ENCODE measurements at regions not wholly inside any gene's neighbourhood (a gene's known extent, or its start where the extent isn't known, plus 50 kb on each side); places are given as distances from the start of the nearest gene placed in this dataset.

DNA sequence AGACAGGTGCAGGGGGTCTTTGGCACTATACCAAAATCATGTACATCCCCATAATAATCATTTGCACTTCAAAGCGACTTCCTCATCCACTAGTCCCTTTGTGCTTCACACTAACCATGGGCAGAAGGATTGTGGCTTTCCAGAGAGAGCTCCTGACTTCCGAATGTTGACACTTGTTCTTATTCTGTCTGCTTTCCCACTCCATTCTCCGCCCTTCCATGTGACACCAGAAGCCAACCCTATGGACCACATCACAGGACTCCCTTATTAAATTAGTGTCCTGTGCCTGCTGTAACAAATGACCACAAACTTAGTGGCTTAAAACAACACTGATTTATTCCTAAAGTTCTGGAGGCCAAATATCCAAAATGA lies 91.6 kb downstream of the CMC2 start:
- TF ChIP-seq, protein P1, sequence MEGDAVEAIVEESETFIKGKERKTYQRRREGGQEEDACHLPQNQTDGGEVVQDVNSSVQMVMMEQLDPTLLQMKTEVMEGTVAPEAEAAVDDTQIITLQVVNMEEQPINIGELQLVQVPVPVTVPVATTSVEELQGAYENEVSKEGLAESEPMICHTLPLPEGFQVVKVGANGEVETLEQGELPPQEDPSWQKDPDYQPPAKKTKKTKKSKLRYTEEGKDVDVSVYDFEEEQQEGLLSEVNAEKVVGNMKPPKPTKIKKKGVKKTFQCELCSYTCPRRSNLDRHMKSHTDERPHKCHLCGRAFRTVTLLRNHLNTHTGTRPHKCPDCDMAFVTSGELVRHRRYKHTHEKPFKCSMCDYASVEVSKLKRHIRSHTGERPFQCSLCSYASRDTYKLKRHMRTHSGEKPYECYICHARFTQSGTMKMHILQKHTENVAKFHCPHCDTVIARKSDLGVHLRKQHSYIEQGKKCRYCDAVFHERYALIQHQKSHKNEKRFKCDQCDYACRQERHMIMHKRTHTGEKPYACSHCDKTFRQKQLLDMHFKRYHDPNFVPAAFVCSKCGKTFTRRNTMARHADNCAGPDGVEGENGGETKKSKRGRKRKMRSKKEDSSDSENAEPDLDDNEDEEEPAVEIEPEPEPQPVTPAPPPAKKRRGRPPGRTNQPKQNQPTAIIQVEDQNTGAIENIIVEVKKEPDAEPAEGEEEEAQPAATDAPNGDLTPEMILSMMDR (IDR thresholded peaks at IDR 0.05; ENCODE audit: unreplicated experiment): no peak
- Mint-ChIP-seq H3K4me1 (ENCODE audit: low read depth) (peaks cover 10% of the 10 kb centered on the region), H3K4me3 (ENCODE audit: low read depth) (no peak overlapping the region), H3K27ac (no peak overlapping the region), H3K9me3 (ENCODE audit: low read depth) (peaks cover 4% of the 10 kb centered on the region), H3K36me3 (ENCODE audit: insufficient read depth) (no peaks in the 10 kb centered on the region), H3K27me3 (peaks cover 5% of the 10 kb centered on the region)
- DNase-seq (ENCODE audit: low spot score, unreplicated experiment): no peak

DNA sequence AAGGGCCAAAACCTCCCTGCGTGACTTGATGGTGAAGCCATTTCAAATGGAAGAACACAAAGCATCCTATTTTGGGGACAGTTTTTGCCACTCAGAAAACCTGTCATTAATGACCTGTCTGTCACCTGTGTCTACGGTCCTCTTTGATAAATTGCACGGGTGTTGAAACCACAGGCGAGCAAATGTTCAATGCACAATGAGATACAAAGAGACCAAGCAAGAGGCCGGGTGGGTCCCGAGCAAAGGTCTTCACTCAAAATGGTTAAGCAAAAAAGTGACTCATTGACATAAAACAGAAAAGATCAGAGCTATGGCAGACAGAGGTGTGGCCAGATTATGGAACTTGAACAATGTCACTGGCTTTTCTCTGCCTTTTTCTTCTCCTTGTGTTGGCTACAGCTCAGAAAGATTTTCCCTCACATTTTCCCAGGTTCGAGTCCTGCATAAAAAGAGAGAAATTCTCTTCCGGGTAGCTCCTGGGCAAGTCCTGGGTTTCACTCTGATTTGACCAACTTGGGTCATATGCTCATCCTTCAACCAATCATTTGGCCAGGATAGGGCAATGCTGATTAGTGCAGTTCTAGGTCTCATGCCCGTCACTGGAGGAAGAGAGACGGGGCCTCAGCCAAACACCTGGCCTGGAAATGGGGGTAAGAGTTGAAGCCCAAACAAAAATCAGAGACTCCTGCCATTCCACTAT lies 92.2 kb downstream of the CMC2 start:
- DNase-seq (ENCODE audit: low spot score, unreplicated experiment): no peak
- Mint-ChIP-seq H3K9me3 (ENCODE audit: low read depth) (peaks cover 4% of the 10 kb centered on the region), H3K4me3 (ENCODE audit: low read depth) (no peak overlapping the region), H3K27ac (no peak overlapping the region), H3K4me1 (ENCODE audit: low read depth) (peaks cover 13% of the 10 kb centered on the region), H3K36me3 (ENCODE audit: insufficient read depth) (no peaks in the 10 kb centered on the region), H3K27me3 (peaks cover 2% of the 10 kb centered on the region)
- TF ChIP-seq, protein P1 (IDR thresholded peaks at IDR 0.05; ENCODE audit: unreplicated experiment): no peak

DNA sequence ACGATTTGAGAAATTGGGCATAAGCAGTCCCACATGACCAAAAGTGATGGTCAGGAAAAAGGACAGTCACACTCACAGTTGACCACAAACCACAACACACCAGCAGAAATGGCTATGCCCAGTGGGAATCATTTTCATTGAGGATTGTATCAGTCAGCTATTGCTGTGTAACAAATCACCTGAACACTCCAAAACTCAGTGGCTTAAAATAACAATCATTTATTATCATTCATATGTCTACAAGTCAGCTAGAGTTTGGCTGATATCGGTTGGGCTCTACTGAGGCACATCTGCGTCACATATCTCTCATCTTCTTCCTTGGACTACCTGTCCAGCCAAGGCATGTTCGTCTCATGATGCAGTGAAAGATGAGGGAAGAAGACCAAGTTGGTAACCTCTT lies 93.3 kb downstream of the CMC2 start:
- no peak for DNase-seq (ENCODE audit: low spot score, unreplicated experiment)
- TF ChIP-seq, protein P1 (IDR thresholded peaks at IDR 0.05; ENCODE audit: unreplicated experiment): no peak
- Mint-ChIP-seq H3K27ac (no peak overlapping the region), H3K9me3 (ENCODE audit: low read depth) (peaks cover 4% of the 10 kb centered on the region), H3K4me3 (ENCODE audit: low read depth) (no peak overlapping the region), H3K36me3 (ENCODE audit: insufficient read depth) (no peaks in the 10 kb centered on the region), H3K27me3 (peaks cover 6% of the 10 kb centered on the region), H3K4me1 (ENCODE audit: low read depth) (peaks cover 9% of the 10 kb centered on the region)

DNA sequence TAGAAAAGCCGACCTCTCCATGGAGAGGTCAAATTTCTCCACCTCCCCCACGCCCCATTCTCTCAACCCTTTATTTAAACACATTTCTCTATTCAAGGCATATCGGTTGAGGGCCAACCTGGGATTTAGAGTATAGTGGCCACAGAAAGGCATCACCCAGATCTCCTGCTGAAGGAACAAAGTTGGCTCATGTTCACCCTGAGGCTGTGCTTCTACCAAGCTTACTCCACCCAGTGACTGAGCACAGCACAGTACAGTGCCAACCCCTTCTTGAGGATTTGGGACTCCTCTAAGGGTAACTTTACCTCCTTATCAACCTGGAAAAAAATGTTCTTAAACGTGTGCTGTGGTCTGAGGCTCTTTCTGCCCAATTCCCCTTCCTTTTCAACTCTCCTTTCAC lies 94.0 kb downstream of the CMC2 start:
- peaks cover 9% of the 10 kb centered on the region for H3K4me1 Mint-ChIP-seq (ENCODE audit: low read depth)
- H3K9me3 Mint-ChIP-seq (ENCODE audit: low read depth): peaks cover 4% of the 10 kb centered on the region
- peaks cover 4% of the 10 kb centered on the region for H3K27me3 Mint-ChIP-seq
- DNase-seq (ENCODE audit: low spot score, unreplicated experiment): no peak
- no peaks in the 10 kb centered on the region for H3K36me3 Mint-ChIP-seq (ENCODE audit: insufficient read depth)
- H3K4me3 Mint-ChIP-seq (ENCODE audit: low read depth): no peak overlapping the region
- TF ChIP-seq, protein P1 (IDR thresholded peaks at IDR 0.05; ENCODE audit: unreplicated experiment): no peak
- H3K27ac Mint-ChIP-seq: no peak overlapping the region

DNA sequence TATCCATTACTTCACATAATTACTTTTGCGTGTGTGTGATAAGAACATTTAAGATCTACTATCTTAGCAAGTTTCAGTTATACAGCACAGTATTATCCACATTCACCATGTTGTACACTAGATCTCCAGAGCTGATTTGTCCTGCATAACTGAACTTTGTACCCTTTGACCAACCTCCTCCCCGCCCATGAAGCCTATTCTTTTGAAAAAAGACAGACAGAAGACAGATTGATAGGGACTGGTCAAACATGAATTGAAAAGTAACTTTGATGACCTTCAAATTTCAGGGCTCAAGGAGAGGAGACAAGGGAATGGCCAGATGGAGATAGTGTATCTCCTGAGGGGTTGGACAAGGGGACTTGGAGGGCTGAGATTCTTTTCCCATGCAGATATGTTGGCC lies 96.3 kb downstream of the CMC2 start:
- Mint-ChIP-seq H3K4me3 (ENCODE audit: low read depth) (no peak overlapping the region), H3K9me3 (ENCODE audit: low read depth) (peaks cover 4% of the 10 kb centered on the region), H3K36me3 (ENCODE audit: insufficient read depth) (no peaks in the 10 kb centered on the region), H3K27me3 (peaks cover 4% of the 10 kb centered on the region), H3K27ac (no peak overlapping the region), H3K4me1 (ENCODE audit: low read depth) (peaks cover 9% of the 10 kb centered on the region)
- TF ChIP-seq, protein P1 (IDR thresholded peaks at IDR 0.05; ENCODE audit: unreplicated experiment): no peak
- no peak for DNase-seq (ENCODE audit: low spot score, unreplicated experiment)

Data from progenitor cell of endocrine pancreas (in vitro differentiated cells).